Adipocyte (in vitro differentiated cells): ENCODE measurements at regions not wholly inside any gene's neighbourhood (a gene's known extent, or its start where the extent isn't known, plus 50 kb on each side); places are given as distances from the start of the nearest gene placed in this dataset.

ENCODE experiments used
- DNase-seq: peaks from one replicate; pipeline ENCODE4 v3.0.0-alpha.2; 2015; ENCODE audit warnings: low read depth
- H3K27me3 ChIP-seq: replicated peaks from 2 replicates; pipeline ENCODE4 v1.7.0; 2013; ENCODE audit warnings: mild to moderate bottlenecking, low read length, moderate library complexity; ENCODE audit not compliant: control insufficient read depth, insufficient read depth
- H3K36me3 ChIP-seq: 2 replicates; pipeline ENCODE4 v1.7.0; 2013; ENCODE audit warnings: low read length, mild to moderate bottlenecking, moderate library complexity; ENCODE audit not compliant: control insufficient read depth, insufficient read depth, severe bottlenecking
- H3K4me1 ChIP-seq: 2 replicates; pipeline ENCODE4 v1.7.0; 2013; ENCODE audit warnings: mild to moderate bottlenecking, low read length, moderate library complexity; ENCODE audit not compliant: control insufficient read depth, insufficient read depth
- H3K4me3 ChIP-seq: 2 replicates; pipeline ENCODE4 v1.7.0; 2013; ENCODE audit warnings: mild to moderate bottlenecking, low read length, moderate library complexity
- H3K9ac ChIP-seq: 2 replicates; pipeline ENCODE4 v1.7.0; 2013; ENCODE audit warnings: mild to moderate bottlenecking, low read length, moderate library complexity
- H3K9me3 ChIP-seq: 2 replicates; pipeline ENCODE4 v1.7.0; 2013; ENCODE audit warnings: mild to moderate bottlenecking, low read length, moderate library complexity; ENCODE audit not compliant: control insufficient read depth

- Histone ChIP-seq H3K4me1 (peaks cover 8% of the 10 kb centered on the region), H3K4me3 (no peak overlapping the region), H3K27me3 (peaks cover 66% of the 10 kb centered on the region), H3K36me3 (no peaks in the 10 kb centered on the region), H3K9ac (no peak overlapping the region), H3K9me3 (peaks cover 9% of the 10 kb centered on the region)
- DNase-seq = no peak
Measured at GRCh38 chr16:86878236-86879080, 300.1 kb downstream of the FOXL1 start.

GRCh38 chr16:86879268-86879667 lies 300.9 kb downstream of the FOXL1 start:
- DNase-seq = no peak
- Histone ChIP-seq H3K4me3 (no peak overlapping the region), H3K36me3 (no peaks in the 10 kb centered on the region), H3K27me3 (peaks cover 62% of the 10 kb centered on the region), H3K9ac (no peak overlapping the region), H3K4me1 (peaks cover 8% of the 10 kb centered on the region), H3K9me3 (peaks cover 9% of the 10 kb centered on the region)

DNA sequence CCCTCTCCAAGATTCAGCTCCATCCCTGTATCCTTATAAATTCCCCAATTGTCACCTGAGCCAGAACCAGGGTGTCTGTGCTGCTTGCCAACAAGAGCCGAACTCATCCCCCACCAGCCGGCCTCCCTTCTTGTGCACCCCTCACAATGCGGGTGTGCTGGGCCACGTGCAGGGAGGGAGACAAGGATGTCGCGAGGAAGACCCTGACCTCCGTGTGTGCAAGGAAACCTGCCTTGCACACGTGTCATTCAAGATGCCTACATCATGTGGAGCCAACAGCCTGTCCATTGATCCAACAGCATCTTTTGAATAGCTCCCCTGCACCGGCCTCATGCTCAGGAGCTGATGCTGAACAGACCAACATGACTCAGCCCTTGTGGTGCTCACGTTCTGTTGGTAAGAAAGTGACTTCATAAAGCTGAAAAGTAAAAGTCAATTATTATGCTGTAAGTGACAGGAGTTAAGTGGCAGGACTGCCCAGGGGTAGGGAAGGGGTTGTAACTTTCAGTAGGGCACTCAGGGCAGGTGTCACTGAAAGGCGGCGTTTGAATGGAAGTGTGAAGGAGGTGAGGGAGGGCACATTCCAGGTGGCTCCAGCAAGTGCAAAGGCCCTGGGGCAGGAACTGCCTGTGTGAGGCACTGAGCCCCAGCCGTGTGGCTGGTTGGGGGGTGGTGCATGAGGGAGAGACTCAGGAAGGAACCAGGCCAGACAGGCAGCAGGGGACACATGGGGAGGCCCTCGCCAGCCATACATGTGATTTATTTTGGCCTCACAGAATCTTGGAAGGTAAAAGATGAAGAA lies 302.2 kb downstream of the FOXL1 start:
- Histone ChIP-seq H3K9ac (no peak overlapping the region), H3K9me3 (peaks cover 7% of the 10 kb centered on the region), H3K36me3 (no peaks in the 10 kb centered on the region), H3K4me1 (peaks cover 8% of the 10 kb centered on the region), H3K27me3 (peaks cover 50% of the 10 kb centered on the region), H3K4me3 (no peak overlapping the region)
- DNase-seq = no peak

GRCh38 chr16:86881118-86881510 lies 302.8 kb downstream of the FOXL1 start:
- Histone ChIP-seq H3K4me3 (no peak overlapping the region), H3K9ac (no peak overlapping the region), H3K4me1 (peaks cover 8% of the 10 kb centered on the region), H3K36me3 (no peaks in the 10 kb centered on the region), H3K9me3 (peaks cover under 1% of the 10 kb centered on the region), H3K27me3 (peaks cover 44% of the 10 kb centered on the region)
- DNase-seq = no peak

- DNase-seq = no peak
- Histone ChIP-seq H3K9ac (no peak overlapping the region), H3K27me3 (peaks cover 37% of the 10 kb centered on the region)
Measured at GRCh38 chr16:86881861-86882273, 303.5 kb downstream of the FOXL1 start.

GRCh38 chr16:86882586-86883280 lies 304.4 kb downstream of the FOXL1 start:
- no peak overlapping the region for H3K4me3 ChIP-seq
- peaks cover 8% of the 10 kb centered on the region for H3K4me1 ChIP-seq
- no peak overlapping the region for H3K9ac ChIP-seq
- DNase-seq = peak; percentile 74
- H3K9me3 ChIP-seq = no peaks in the 10 kb centered on the region
- peaks cover 37% of the 10 kb centered on the region for H3K27me3 ChIP-seq
- H3K36me3 ChIP-seq = no peaks in the 10 kb centered on the region

More at GRCh38 chr16:86881861-86882273, 303.5 kb downstream of the FOXL1 start:
- peaks cover 8% of the 10 kb centered on the region for H3K4me1 ChIP-seq
- no peaks in the 10 kb centered on the region for H3K9me3 ChIP-seq
- no peaks in the 10 kb centered on the region for H3K36me3 ChIP-seq
- no peak overlapping the region for H3K4me3 ChIP-seq

GRCh38 chr16:86883583-86884389 lies 305.4 kb downstream of the FOXL1 start:
- Histone ChIP-seq H3K9me3 (no peaks in the 10 kb centered on the region), H3K4me1 (peaks cover 8% of the 10 kb centered on the region), H3K36me3 (no peaks in the 10 kb centered on the region), H3K4me3 (no peak overlapping the region), H3K9ac (no peak overlapping the region), H3K27me3 (peaks cover 30% of the 10 kb centered on the region)
- DNase-seq = no peak

DNA sequence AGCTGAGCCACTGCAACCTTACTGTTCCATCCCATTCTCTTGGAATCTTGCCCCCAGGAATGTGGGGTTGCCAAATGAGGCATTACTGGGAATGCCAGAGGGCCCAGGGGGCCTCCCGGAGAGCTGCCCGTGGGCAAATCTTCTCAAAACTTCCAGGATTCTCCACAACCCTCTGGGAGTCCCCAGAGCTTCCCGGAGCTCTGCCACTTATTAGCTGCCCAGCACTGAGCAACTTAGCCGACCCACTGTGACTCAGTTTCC lies 306.0 kb downstream of the FOXL1 start:
- Histone ChIP-seq H3K36me3 (no peaks in the 10 kb centered on the region), H3K4me3 (no peak overlapping the region), H3K9ac (no peak overlapping the region), H3K9me3 (no peaks in the 10 kb centered on the region), H3K27me3 (peaks cover 25% of the 10 kb centered on the region), H3K4me1 (peaks cover 8% of the 10 kb centered on the region)
- peak; percentile 50 for DNase-seq

DNA sequence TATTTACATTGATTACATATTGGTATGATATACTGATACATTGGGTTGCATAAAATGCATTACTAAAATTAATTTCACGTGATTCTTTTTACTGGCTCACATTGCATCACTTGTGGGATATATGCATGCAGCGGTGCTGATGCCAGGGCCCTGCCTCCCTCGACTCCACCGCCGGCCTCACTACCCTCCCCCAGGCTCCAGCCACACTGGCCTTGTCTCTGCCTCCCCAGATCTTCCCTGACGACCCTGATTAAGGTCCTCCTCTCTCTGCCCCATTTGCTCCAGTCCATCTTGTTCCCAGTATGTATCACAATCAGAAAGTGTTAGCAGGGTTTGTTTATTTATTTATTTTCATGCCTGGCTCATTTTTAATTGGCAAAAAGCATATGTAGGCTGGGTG lies 306.8 kb downstream of the FOXL1 start:
- DNase-seq = no peak
- Histone ChIP-seq H3K4me1 (peaks cover 8% of the 10 kb centered on the region), H3K27me3 (peaks cover 23% of the 10 kb centered on the region), H3K4me3 (no peak overlapping the region), H3K9ac (no peak overlapping the region), H3K36me3 (no peaks in the 10 kb centered on the region), H3K9me3 (no peaks in the 10 kb centered on the region)

DNA sequence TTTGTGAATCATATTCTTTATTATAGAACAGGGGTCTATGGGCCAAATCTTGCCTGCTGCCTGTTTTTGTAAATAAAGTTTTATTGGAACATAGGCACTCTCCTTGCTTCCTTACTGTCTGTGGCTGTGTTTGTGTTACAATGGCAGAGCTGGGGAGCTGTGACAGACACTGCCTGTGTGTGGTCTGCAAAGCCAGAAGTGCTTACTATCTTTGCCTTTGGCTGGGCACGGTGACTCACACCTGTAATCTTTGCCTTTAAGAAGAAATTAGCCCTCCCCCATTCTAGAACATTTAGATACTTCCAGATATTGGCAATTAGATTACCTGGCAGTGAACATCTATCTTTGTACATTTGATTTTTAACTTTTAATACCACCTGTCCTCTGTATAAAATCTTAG lies 308.3 kb downstream of the FOXL1 start:
- H3K4me3 ChIP-seq = no peak overlapping the region
- H3K4me1 ChIP-seq = peaks cover 6% of the 10 kb centered on the region
- H3K27me3 ChIP-seq = peaks cover 35% of the 10 kb centered on the region
- no peak for DNase-seq
- no peaks in the 10 kb centered on the region for H3K9me3 ChIP-seq
- no peak overlapping the region for H3K9ac ChIP-seq
- H3K36me3 ChIP-seq = no peaks in the 10 kb centered on the region
